ENCODE measurements at regions not wholly inside any gene's neighbourhood (a gene's known extent, or its start where the extent isn't known, plus 50 kb on each side); places are given as distances from the start of the nearest gene placed in this dataset.

- TF ChIP-seq CTCF (conservative IDR thresholded peaks at IDR 0.05) (no peak), ZFX (IDR thresholded peaks at IDR 0.05) (no peak)
Observed at GRCh38 chr7:17507717-17508116, 209.3 kb downstream of the AHR start.
